ENCODE measurements at regions not wholly inside any gene's neighbourhood (a gene's known extent, or its start where the extent isn't known, plus 50 kb on each side); places are given as distances from the start of the nearest gene placed in this dataset.

- TF ChIP-seq POLR2AphosphoS5 (IDR thresholded peaks at IDR 0.05), result no peak
- TF ChIP-seq POLR2A (IDR thresholded peaks at IDR 0.05), result no peak
- TF ChIP-seq CTCF (IDR thresholded peaks at IDR 0.05), result no peak
- no peak for TF ChIP-seq EP300 (IDR thresholded peaks at IDR 0.05)
- 84 to 86% methylated on average over 19 of the region's 19 CpGs for WGBS, 2 donors
- Histone ChIP-seq H3K4me1 (no peaks in the 10 kb centered on the region), H3K27me3 (no peaks in the 10 kb centered on the region), H3K4me3 (no peak overlapping the region), H3K36me3 (no peaks in the 10 kb centered on the region), H3K9me3 (no peaks in the 10 kb centered on the region), H3K27ac (no peak overlapping the region)
- no peak for DNase-seq
- intact Hi-C loops (cut with DNase I), result no loop called here
Observed at GRCh38 chr2:2787301-2787907, 456.3 kb upstream of the MYT1L start.

GRCh38 chr2:2782007-2782406 lies 450.9 kb upstream of the MYT1L start:
- TF ChIP-seq POLR2A (IDR thresholded peaks at IDR 0.05) (no peak), CTCF (IDR thresholded peaks at IDR 0.05) (no peak), POLR2AphosphoS5 (IDR thresholded peaks at IDR 0.05) (no peak), EP300 (IDR thresholded peaks at IDR 0.05) (no peak)
- intact Hi-C loops (cut with DNase I), result no loop called here
- WGBS, 2 donors, result 83% methylated on average over 9 of the region's 9 CpGs
- no peaks in the 10 kb centered on the region for H3K36me3 ChIP-seq
- no peaks in the 10 kb centered on the region for H3K9me3 ChIP-seq
- H3K27ac ChIP-seq, result no peak overlapping the region
- H3K27me3 ChIP-seq, result no peaks in the 10 kb centered on the region
- H3K4me3 ChIP-seq, result no peak overlapping the region
- H3K4me1 ChIP-seq, result no peaks in the 10 kb centered on the region
- DNase-seq, result no peak

GRCh38 chr2:2779727-2780126 lies 448.7 kb upstream of the MYT1L start:
- Histone ChIP-seq H3K27me3 (no peaks in the 10 kb centered on the region), H3K4me3 (no peak overlapping the region), H3K4me1 (peaks cover 0 to 11% (median 8%) of the 10 kb centered on the region in 4 donors), H3K36me3 (no peaks in the 10 kb centered on the region), H3K27ac (no peak overlapping the region), H3K9me3 (no peaks in the 10 kb centered on the region)
- DNase-seq, result peak; percentile 24
- intact Hi-C loops (cut with DNase I), result no loop called here
- no peak for TF ChIP-seq CTCF (IDR thresholded peaks at IDR 0.05)
- no peak for TF ChIP-seq POLR2A (IDR thresholded peaks at IDR 0.05)
- no peak for TF ChIP-seq POLR2AphosphoS5 (IDR thresholded peaks at IDR 0.05)
- no peak for TF ChIP-seq EP300 (IDR thresholded peaks at IDR 0.05)
- WGBS, 2 donors, result 53 to 64% methylated on average over 3 of the region's 3 CpGs

GRCh38 chr2:2777876-2778275 lies 446.8 kb upstream of the MYT1L start:
- H3K4me3 ChIP-seq, result no peak overlapping the region
- TF ChIP-seq CTCF (IDR thresholded peaks at IDR 0.05) (no peak), EP300 (IDR thresholded peaks at IDR 0.05) (no peak), POLR2A (IDR thresholded peaks at IDR 0.05) (no peak), POLR2AphosphoS5 (IDR thresholded peaks at IDR 0.05) (no peak)
- intact Hi-C loops (cut with DNase I), result no loop called here
- WGBS, 2 donors, result 93% methylated on average over 2 of the region's 2 CpGs
- no peak overlapping the region for H3K27ac ChIP-seq
- peaks cover 0 to 12% (median 12%) of the 10 kb centered on the region in 4 donors for H3K4me1 ChIP-seq
- H3K27me3 ChIP-seq, result no peaks in the 10 kb centered on the region
- no peak for DNase-seq
- no peaks in the 10 kb centered on the region for H3K36me3 ChIP-seq
- no peaks in the 10 kb centered on the region for H3K9me3 ChIP-seq

GRCh38 chr2:2777213-2777612 lies 446.1 kb upstream of the MYT1L start:
- intact Hi-C loops (cut with DNase I), result no loop called here
- Histone ChIP-seq H3K36me3 (no peaks in the 10 kb centered on the region), H3K4me3 (no peak overlapping the region), H3K27ac (no peak overlapping the region), H3K9me3 (no peaks in the 10 kb centered on the region), H3K4me1 (peaks cover 0 to 12% (median 12%) of the 10 kb centered on the region in 4 donors), H3K27me3 (no peaks in the 10 kb centered on the region)
- TF ChIP-seq POLR2AphosphoS5 (IDR thresholded peaks at IDR 0.05), result no peak
- TF ChIP-seq POLR2A (IDR thresholded peaks at IDR 0.05), result no peak
- TF ChIP-seq CTCF (IDR thresholded peaks at IDR 0.05), result no peak
- TF ChIP-seq EP300 (IDR thresholded peaks at IDR 0.05), result no peak
- 46 to 66% methylated on average over 2 of the region's 2 CpGs for WGBS, 2 donors
- DNase-seq, result no peak

Measured in sigmoid colon (tissue), 6 donors.